Right ventricle myocardium superior (tissue), 1 donor: ENCODE measurements at regions not wholly inside any gene's neighbourhood (a gene's known extent, or its start where the extent isn't known, plus 50 kb on each side); places are given as distances from the start of the nearest gene placed in this dataset.

ENCODE experiments used
- ATAC-seq: fragments of 200-7000 bp; cut with Tn5 transposase; one replicate; pipeline ENCODE4 v1.9.1; 2020; ENCODE audit warnings: mild to moderate bottlenecking; ENCODE audit not compliant: poor library complexity
- DNase-seq: peaks from one replicate; pipeline ENCODE4 v3.0.0-alpha.2; 2020
- intact Hi-C: fragments of 100-400 bp; cut with DNase I; formaldehyde crosslinking; loops from one replicate; pipeline ENCODE4 v1.11.2; 2022
- donor health status: DM: no; HTN: yes; CAD: no; lungs with severe emphysema.

DNA sequence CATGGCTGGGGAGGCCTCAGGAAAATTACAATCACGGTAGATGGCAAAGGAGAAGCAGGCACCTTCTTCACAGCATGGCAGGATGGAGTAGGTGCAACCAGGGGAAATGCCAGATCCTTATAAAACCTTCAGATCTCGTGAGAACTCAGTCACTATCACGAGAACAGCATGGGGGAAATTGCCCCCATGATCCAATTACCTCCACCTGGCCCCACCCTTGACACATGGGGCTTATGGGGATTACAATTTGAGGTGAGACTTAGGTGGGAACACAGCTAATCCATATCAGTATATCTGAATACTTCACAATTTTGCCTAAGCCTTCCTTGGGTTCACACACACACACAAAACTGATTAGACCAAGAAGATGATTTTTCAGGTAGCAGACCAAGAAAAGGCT, 145.1 kb upstream of the COL1A2 start:
- no peak for DNase-seq
- intact Hi-C loops: no loop called here
- no peak for ATAC-seq

DNA sequence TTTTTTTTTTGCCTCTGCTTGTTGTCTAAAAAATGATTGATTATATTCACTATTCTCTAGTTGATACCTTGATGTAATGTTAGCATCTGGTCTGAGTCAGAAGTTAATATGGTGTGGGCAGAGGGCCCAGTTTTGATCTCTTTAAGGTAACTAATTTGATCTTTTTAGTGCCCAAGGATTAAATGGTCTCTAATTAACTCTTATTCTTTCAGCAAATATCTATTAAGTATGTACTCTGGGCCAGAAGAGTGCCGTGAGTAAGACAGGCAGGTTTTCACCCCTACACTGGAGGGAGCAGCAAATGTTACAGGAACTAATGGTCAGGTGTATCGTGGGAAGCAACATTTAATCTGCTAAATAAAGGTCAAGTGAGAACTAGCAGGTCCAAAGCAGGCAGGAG, 144.6 kb upstream of the COL1A2 start:
- DNase-seq (no peak), ATAC-seq (no peak)
- intact Hi-C loops: no loop called here

DNA sequence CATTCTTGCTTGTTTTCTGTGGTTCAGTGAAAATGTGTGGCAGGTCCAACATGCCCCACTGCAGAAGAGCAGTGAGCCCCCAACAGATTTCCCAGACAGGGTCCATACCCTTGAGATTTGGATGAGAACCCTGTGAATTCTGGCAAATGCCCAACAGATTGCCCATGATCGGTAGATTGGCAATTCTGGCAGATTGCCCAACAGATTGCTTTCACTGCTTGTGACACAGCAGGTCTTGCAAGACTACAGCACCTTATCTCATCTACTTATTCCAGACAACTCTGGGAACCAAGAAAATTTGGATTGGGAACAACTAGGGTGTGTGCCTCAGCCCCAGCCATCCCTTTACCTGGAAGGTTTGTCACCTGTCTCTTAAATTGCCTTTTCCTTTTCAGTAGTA, 143.7 kb upstream of the COL1A2 start:
- intact Hi-C loops: no loop called here
- DNase-seq (no peak), ATAC-seq (no peak)

DNA sequence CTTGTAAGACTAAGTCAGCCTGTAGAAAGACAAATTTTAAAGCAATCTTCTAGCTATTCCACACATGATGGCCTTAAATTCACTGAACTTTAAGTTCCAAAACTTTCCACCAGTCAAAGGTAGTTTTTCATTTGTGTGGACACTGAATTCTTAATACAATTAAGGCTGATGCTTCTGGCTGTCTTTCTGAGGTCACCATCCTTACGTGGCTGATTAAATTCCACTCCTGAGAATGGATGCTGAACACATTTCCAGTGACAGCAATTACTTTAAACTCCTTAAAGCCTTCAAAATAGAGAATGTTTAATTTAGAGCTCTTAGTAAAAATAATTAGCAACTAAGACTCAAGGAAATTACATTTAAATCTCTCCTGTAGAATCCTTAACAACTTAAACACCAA, 142.6 kb upstream of the COL1A2 start:
- no peak for ATAC-seq
- DNase-seq: no peak
- intact Hi-C loops: no loop called here

DNA sequence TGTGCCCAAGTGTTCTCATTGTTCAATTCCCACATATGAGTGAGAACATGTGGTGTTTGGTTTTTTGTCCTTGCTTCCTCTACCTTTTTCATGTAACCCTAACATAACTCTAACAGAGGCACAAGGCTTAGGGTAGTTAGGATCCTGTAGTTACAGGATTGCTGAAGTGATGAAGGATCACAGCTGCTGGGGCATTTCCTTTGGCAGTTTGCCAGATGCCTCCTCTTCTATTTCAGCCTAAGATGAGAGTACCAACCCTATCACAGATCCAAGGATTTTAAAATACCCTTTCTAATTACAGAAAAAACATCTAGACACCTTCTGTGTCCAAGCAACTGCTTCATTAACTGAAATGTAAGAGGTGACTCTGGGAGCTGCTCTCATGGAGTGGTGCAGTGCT, 141.7 kb upstream of the COL1A2 start:
- ATAC-seq (no peak), DNase-seq (no peak)
- intact Hi-C loops: no loop called here

- DNase-seq: no peak
- intact Hi-C loops: no loop called here
- no peak for ATAC-seq
These were observed 141.0 kb upstream of the COL1A2 start for GRCh38 chr7:94253686-94254085.

DNA sequence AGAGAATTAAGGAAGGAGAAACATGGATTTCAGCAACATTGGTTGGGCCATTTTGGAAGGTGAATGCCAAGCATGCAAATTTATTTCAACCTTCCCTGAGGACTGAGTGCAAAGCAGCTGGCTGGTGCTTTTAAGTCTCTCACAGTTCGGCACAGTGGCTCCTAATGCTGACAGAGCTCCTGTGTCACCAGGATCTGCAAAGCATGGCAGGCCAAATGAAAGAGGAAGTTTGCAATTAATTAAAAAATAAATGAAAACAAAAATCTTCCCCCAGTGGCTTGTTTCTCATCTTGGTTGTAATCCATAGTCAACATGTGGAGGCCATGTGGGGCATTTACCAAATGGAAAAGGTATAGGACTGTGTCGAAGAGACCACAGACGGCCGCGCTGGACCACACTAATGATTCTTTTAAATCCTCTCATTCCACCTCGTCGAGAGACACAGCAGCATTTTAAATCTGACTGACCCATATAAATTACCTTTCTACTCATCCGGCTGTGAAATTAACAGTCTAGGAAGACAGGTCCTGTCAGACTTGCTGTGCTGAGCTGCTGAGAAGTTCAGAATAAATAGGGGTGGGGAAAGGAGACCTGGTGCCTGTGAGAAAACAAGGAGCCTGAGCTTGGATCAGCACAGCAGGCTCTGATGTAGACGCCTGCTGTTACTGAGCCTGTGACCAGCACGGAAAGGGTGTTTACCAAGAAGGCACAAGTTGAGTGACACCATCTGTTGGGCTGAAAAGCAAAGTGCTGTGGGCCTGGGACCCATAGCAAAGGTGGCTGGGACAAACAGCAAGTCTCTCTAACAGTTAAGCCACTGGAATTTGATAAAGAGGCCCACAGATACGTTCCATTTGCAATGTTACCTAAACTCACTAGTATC, 136.0 kb upstream of the COL1A2 start:
- intact Hi-C loops: no loop called here
- DNase-seq (no peak), ATAC-seq (no peak)

GRCh38 chr7:94261067-94261466, 133.6 kb upstream of the COL1A2 start:
- intact Hi-C loops: no loop called here
- DNase-seq (no peak), ATAC-seq (no peak)

- intact Hi-C loops: no loop called here
- ATAC-seq: no peak
- DNase-seq: no peak
These were observed 129.9 kb upstream of the COL1A2 start for GRCh38 chr7:94264756-94265155.

- intact Hi-C loops: no loop called here
- DNase-seq (no peak), ATAC-seq (no peak)
These were observed 129.2 kb upstream of the COL1A2 start for GRCh38 chr7:94265456-94265855.

- no peak for DNase-seq
- intact Hi-C loops: no loop called here
- ATAC-seq: peak; percentile 97
These were observed 128.5 kb upstream of the COL1A2 start for GRCh38 chr7:94266238-94266644.

- intact Hi-C loops: loop anchor here (10.0 kb wide), 1 partner anchor 366 kb away; the partner anchor contains the start of gene GNGT1
- DNase-seq: no peak
- no peak for ATAC-seq
These were observed 123.9 kb upstream of the COL1A2 start for GRCh38 chr7:94270772-94271171.

GRCh38 chr7:94272821-94273583, 121.7 kb upstream of the COL1A2 start:
- intact Hi-C loops: loop anchor here (10.0 kb wide), 1 partner anchor 368 kb away; the partner anchor contains the start of gene GNGT1
- no peak for ATAC-seq

GRCh38 chr7:94274828-94275227, 119.9 kb upstream of the COL1A2 start:
- intact Hi-C loops: loop anchor here (10.0 kb wide), 1 partner anchor 370 kb away; the partner anchor contains the start of gene GNGT1
- ATAC-seq: no peak
- no peak for DNase-seq

More at GRCh38 chr7:94272821-94273583, 121.7 kb upstream of the COL1A2 start:
- DNase-seq: no peak

DNA sequence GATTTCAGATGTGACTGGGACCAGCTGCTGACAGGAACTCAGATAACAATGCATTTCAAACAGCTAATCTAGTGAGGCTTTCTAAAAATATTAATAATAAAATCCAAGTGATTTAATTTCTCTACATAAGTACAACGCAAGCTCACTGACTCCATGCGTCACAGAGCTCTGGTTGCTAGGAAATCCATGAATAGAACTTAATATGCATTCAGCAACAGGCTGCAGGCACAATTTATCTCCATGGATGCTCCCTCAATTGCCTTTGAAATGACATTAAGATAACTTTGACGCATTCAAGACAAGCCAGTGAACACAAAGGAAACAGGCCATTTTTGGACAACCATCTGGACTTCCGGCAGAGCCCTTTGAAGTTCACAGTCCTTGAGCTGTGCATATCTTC, 118.7 kb upstream of the COL1A2 start:
- intact Hi-C loops: loop anchor here (10.0 kb wide), 1 partner anchor 371 kb away; the partner anchor contains the start of gene GNGT1
- peak; percentile 64 for ATAC-seq
- no peak for DNase-seq

GRCh38 chr7:94276795-94277194, 117.9 kb upstream of the COL1A2 start:
- ATAC-seq: peak; percentile 89

GRCh38 chr7:94277236-94277635, 117.5 kb upstream of the COL1A2 start:
- intact Hi-C loops: loop anchor here (10.0 kb wide), 1 partner anchor 372 kb away; the partner anchor contains the start of gene GNGT1
- DNase-seq: no peak
- ATAC-seq: no peak

More at GRCh38 chr7:94276795-94277194, 117.9 kb upstream of the COL1A2 start:
- no peak for DNase-seq
- intact Hi-C loops: loop anchor here (10.0 kb wide), 1 partner anchor 372 kb away; the partner anchor contains the start of gene GNGT1

GRCh38 chr7:94280851-94281250, 113.8 kb upstream of the COL1A2 start:
- no peak for ATAC-seq
- intact Hi-C loops: no loop called here
- no peak for DNase-seq

DNA sequence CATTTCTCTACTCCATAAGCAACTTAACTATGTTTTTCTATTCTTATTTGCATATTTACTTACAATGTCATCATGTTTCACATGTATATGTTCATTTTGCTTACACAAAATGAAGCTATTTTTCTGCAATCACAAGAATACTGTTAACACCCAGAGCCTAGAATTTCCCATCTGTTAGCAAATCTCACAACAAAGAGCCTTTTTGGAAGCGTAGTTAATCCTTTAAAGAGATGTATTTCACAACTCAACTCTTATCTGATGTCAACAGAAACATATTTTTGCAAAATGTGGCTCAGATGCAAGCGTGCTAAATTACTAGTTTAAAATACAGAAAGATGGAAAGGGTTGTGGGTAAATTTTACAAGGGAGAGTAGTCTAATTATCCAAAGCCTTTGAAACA, 110.6 kb upstream of the COL1A2 start:
- peak; percentile 51 for ATAC-seq
- intact Hi-C loops: no loop called here
- DNase-seq: no peak

- DNase-seq (no peak), ATAC-seq (no peak)
- intact Hi-C loops: no loop called here
These were observed 108.6 kb upstream of the COL1A2 start for GRCh38 chr7:94286111-94286510.
